ENCODE measurements at regions not wholly inside any gene's neighbourhood (a gene's known extent, or its start where the extent isn't known, plus 50 kb on each side); places are given as distances from the start of the nearest gene placed in this dataset.

- Mint-ChIP-seq H3K27ac (no peak overlapping the region), H3K9me3 (peaks cover 3 to 33% (median 20%) of the 10 kb centered on the region in 8 donors), H3K4me1 (no peaks in the 10 kb centered on the region), H3K4me3 (no peak overlapping the region), H3K36me3 (peaks cover 1 to 3% of the 10 kb centered on the region in 2 donors), H3K27me3 (peaks cover 7 to 9% of the 10 kb centered on the region in 2 donors)
- H3K9me3 ChIP-seq (ENCODE audit: control insufficient read depth in 1 of 2, low read length in 2 of 2), result no peaks in the 10 kb centered on the region
- no peaks in the 10 kb centered on the region for H3K27me3 ChIP-seq (ENCODE audit: insufficient read depth, low read length)
- H3K27ac ChIP-seq (ENCODE audit: low read depth, low read length), result no peak overlapping the region
- intact Hi-C loops (cut with micrococcal nuclease), result no loop called here
- H3K36me3 ChIP-seq (ENCODE audit: insufficient read depth, low read length), result no peaks in the 10 kb centered on the region
- ChIA-PET POLR2A (ENCODE audit: partially characterized antibody) (no interaction called here), CTCF (ENCODE audit: partially characterized antibody) (interaction anchor here (2.0 kb wide), 1 partner anchor 14 kb away, joined by 5 read pairs; no protein-coding TSS in a partner anchor)
- no peaks in the 10 kb centered on the region for H3K4me1 ChIP-seq (ENCODE audit: insufficient read depth, low read length)
- no peak for DNase-seq
- H3K4me3 ChIP-seq (ENCODE audit: low read length in 2 of 2), result no peak overlapping the region
Observed at GRCh38 chr16:27123795-27124409, 57.2 kb downstream of the C16orf82 start.

GRCh38 chr16:27127308-27127707, 60.6 kb downstream of the C16orf82 start:
- ChIA-PET POLR2A (ENCODE audit: partially characterized antibody) (interaction anchor here (1.2 kb wide), 1 partner anchor 9 kb away, joined by 3 read pairs; no protein-coding TSS in a partner anchor), CTCF (ENCODE audit: partially characterized antibody) (no interaction called here)

GRCh38 chr16:27129401-27129800, 62.7 kb downstream of the C16orf82 start:
- Histone ChIP-seq H3K27ac (ENCODE audit: low read depth, low read length) (no peak overlapping the region), H3K9me3 (ENCODE audit: control insufficient read depth in 1 of 2, low read length in 2 of 2) (no peaks in the 10 kb centered on the region), H3K27me3 (ENCODE audit: insufficient read depth, low read length) (no peaks in the 10 kb centered on the region), H3K4me1 (ENCODE audit: insufficient read depth, low read length) (no peaks in the 10 kb centered on the region), H3K36me3 (ENCODE audit: insufficient read depth, low read length) (no peaks in the 10 kb centered on the region), H3K4me3 (ENCODE audit: low read length in 2 of 2) (no peak overlapping the region)
- ChIA-PET CTCF (ENCODE audit: partially characterized antibody) (no interaction called here), POLR2A (ENCODE audit: partially characterized antibody) (no interaction called here)
- H3K4me1 Mint-ChIP-seq, result no peaks in the 10 kb centered on the region
- peaks cover 7 to 9% of the 10 kb centered on the region in 2 donors for H3K27me3 Mint-ChIP-seq
- no peak overlapping the region for H3K4me3 Mint-ChIP-seq
- H3K9me3 Mint-ChIP-seq, result peaks cover 0 to 31% (median 21%) of the 10 kb centered on the region in 8 donors
- DNase-seq, result no peak
- no peak overlapping the region for H3K27ac Mint-ChIP-seq
- intact Hi-C loops (cut with micrococcal nuclease), result no loop called here
- H3K36me3 Mint-ChIP-seq, result no peaks in the 10 kb centered on the region

More at GRCh38 chr16:27127308-27127707, 60.6 kb downstream of the C16orf82 start:
- H3K36me3 Mint-ChIP-seq, result no peaks in the 10 kb centered on the region
- no peaks in the 10 kb centered on the region for H3K36me3 ChIP-seq (ENCODE audit: insufficient read depth, low read length)
- no peaks in the 10 kb centered on the region for H3K4me1 Mint-ChIP-seq
- H3K27ac ChIP-seq (ENCODE audit: low read depth, low read length), result no peak overlapping the region
- no peak overlapping the region for H3K4me3 Mint-ChIP-seq
- no peak overlapping the region for H3K4me3 ChIP-seq (ENCODE audit: low read length in 2 of 2)
- H3K27me3 ChIP-seq (ENCODE audit: insufficient read depth, low read length), result no peaks in the 10 kb centered on the region
- no peak for DNase-seq
- intact Hi-C loops (cut with micrococcal nuclease), result no loop called here
- H3K9me3 Mint-ChIP-seq, result peaks cover 3 to 32% (median 18%) of the 10 kb centered on the region in 8 donors
- H3K27me3 Mint-ChIP-seq, result peaks cover 9 to 10% of the 10 kb centered on the region in 2 donors
- no peaks in the 10 kb centered on the region for H3K9me3 ChIP-seq (ENCODE audit: control insufficient read depth in 1 of 2, low read length in 2 of 2)
- no peak overlapping the region for H3K27ac Mint-ChIP-seq
- H3K4me1 ChIP-seq (ENCODE audit: insufficient read depth, low read length), result no peaks in the 10 kb centered on the region

GRCh38 chr16:27138257-27138656, 65.1 kb upstream of the KDM8 start:
- H3K4me3 ChIP-seq (ENCODE audit: low read length in 2 of 2), result no peak overlapping the region
- H3K27ac Mint-ChIP-seq, result peak overlapping the region in 5 of 7 donors; percentile 32 to 82 (median 75)
- peak overlapping the region in 1 of 8 donors; percentile 17 for H3K4me3 Mint-ChIP-seq
- CTCF ChIA-PET (ENCODE audit: partially characterized antibody), result no interaction called here
- H3K27me3 ChIP-seq (ENCODE audit: insufficient read depth, low read length), result no peaks in the 10 kb centered on the region
- H3K36me3 ChIP-seq (ENCODE audit: insufficient read depth, low read length), result no peaks in the 10 kb centered on the region
- peaks cover 3 to 7% (median 6%) of the 10 kb centered on the region in 4 donors for H3K4me1 Mint-ChIP-seq
- H3K27me3 Mint-ChIP-seq, result peaks cover 5 to 11% of the 10 kb centered on the region in 2 donors
- H3K36me3 Mint-ChIP-seq, result peaks cover 0 to 8% of the 10 kb centered on the region in 2 donors
- H3K4me1 ChIP-seq (ENCODE audit: insufficient read depth, low read length), result no peaks in the 10 kb centered on the region
- intact Hi-C loops (cut with micrococcal nuclease), result no loop called here
- H3K27ac ChIP-seq (ENCODE audit: low read depth, low read length), result no peak overlapping the region
- peaks cover 0 to 9% (median 4%) of the 10 kb centered on the region in 8 donors for H3K9me3 Mint-ChIP-seq
- DNase-seq, result no peak
- POLR2A ChIA-PET (ENCODE audit: partially characterized antibody), result no interaction called here
- H3K9me3 ChIP-seq (ENCODE audit: control insufficient read depth in 1 of 2, low read length in 2 of 2), result no peaks in the 10 kb centered on the region

- Histone ChIP-seq H3K36me3 (ENCODE audit: insufficient read depth, low read length) (no peaks in the 10 kb centered on the region), H3K27me3 (ENCODE audit: insufficient read depth, low read length) (no peaks in the 10 kb centered on the region), H3K4me3 (ENCODE audit: low read length in 2 of 2) (no peak overlapping the region), H3K27ac (ENCODE audit: low read depth, low read length) (no peak overlapping the region), H3K4me1 (ENCODE audit: insufficient read depth, low read length) (no peaks in the 10 kb centered on the region), H3K9me3 (ENCODE audit: control insufficient read depth in 1 of 2, low read length in 2 of 2) (no peaks in the 10 kb centered on the region)
- Mint-ChIP-seq H3K36me3 (no peaks in the 10 kb centered on the region), H3K27ac (no peak overlapping the region), H3K4me1 (no peaks in the 10 kb centered on the region), H3K4me3 (no peak overlapping the region), H3K9me3 (peaks cover 0 to 9% (median 4%) of the 10 kb centered on the region in 8 donors), H3K27me3 (peaks cover 8 to 12% of the 10 kb centered on the region in 2 donors)
- ChIA-PET POLR2A (ENCODE audit: partially characterized antibody) (no interaction called here), CTCF (ENCODE audit: partially characterized antibody) (interaction anchor here (1.0 to 19.0 kb wide), 4 partner anchors 9 to 35 kb away, joined by 3 to 415 read pairs (median 6); no protein-coding TSS in a partner anchor)
- intact Hi-C loops (cut with micrococcal nuclease), result no loop called here
- no peak for DNase-seq
Observed at GRCh38 chr16:27145630-27146029, 57.7 kb upstream of the KDM8 start.

- Histone ChIP-seq H3K9me3 (ENCODE audit: control insufficient read depth in 1 of 2, low read length in 2 of 2) (no peaks in the 10 kb centered on the region), H3K4me3 (ENCODE audit: low read length in 2 of 2) (no peak overlapping the region), H3K4me1 (ENCODE audit: insufficient read depth, low read length) (peaks cover 4% of the 10 kb centered on the region), H3K27me3 (ENCODE audit: insufficient read depth, low read length) (no peaks in the 10 kb centered on the region), H3K27ac (ENCODE audit: low read depth, low read length) (no peak overlapping the region), H3K36me3 (ENCODE audit: insufficient read depth, low read length) (no peaks in the 10 kb centered on the region)
- ChIA-PET POLR2A (ENCODE audit: partially characterized antibody) (no interaction called here), CTCF (ENCODE audit: partially characterized antibody) (interaction anchor here (19.0 kb wide), 1 partner anchor 23 kb away, joined by 415 read pairs; no protein-coding TSS in a partner anchor)
- no peak overlapping the region for H3K27ac Mint-ChIP-seq
- no peak overlapping the region for H3K4me3 Mint-ChIP-seq
- H3K9me3 Mint-ChIP-seq, result peaks cover 0 to 9% (median 4%) of the 10 kb centered on the region in 8 donors
- intact Hi-C loops (cut with micrococcal nuclease), result no loop called here
- peaks cover 0 to 12% of the 10 kb centered on the region in 2 donors for H3K27me3 Mint-ChIP-seq
- no peak for DNase-seq
- no peaks in the 10 kb centered on the region for H3K36me3 Mint-ChIP-seq
- peaks cover 2 to 6% (median 4%) of the 10 kb centered on the region in 4 donors for H3K4me1 Mint-ChIP-seq
Observed at GRCh38 chr16:27149986-27150385, 53.3 kb upstream of the KDM8 start.

GRCh38 chr16:27152121-27152520, 51.2 kb upstream of the KDM8 start:
- Mint-ChIP-seq H3K27me3 (peaks cover 0 to 2% of the 10 kb centered on the region in 2 donors), H3K4me3 (no peak overlapping the region), H3K9me3 (no peaks in the 10 kb centered on the region), H3K36me3 (no peaks in the 10 kb centered on the region), H3K27ac (peak overlapping the region in 2 of 7 donors; percentile 12 to 68), H3K4me1 (peaks cover 3 to 9% (median 5%) of the 10 kb centered on the region in 4 donors)
- Histone ChIP-seq H3K36me3 (ENCODE audit: insufficient read depth, low read length) (no peaks in the 10 kb centered on the region), H3K4me1 (ENCODE audit: insufficient read depth, low read length) (peaks cover 8% of the 10 kb centered on the region), H3K27ac (ENCODE audit: low read depth, low read length) (no peak overlapping the region), H3K9me3 (ENCODE audit: control insufficient read depth in 1 of 2, low read length in 2 of 2) (no peaks in the 10 kb centered on the region), H3K27me3 (ENCODE audit: insufficient read depth, low read length) (no peaks in the 10 kb centered on the region), H3K4me3 (ENCODE audit: low read length in 2 of 2) (no peak overlapping the region)
- DNase-seq, result no peak
- CTCF ChIA-PET (ENCODE audit: partially characterized antibody), result interaction anchor here (1.0 to 19.0 kb wide), 6 partner anchors 21 to 216 kb away, joined by 3 to 415 read pairs (median 6); no protein-coding TSS in a partner anchor
- intact Hi-C loops (cut with micrococcal nuclease), result no loop called here
- POLR2A ChIA-PET (ENCODE audit: partially characterized antibody), result interaction anchor here (1.6 to 1.8 kb wide), 2 partner anchors 17 to 216 kb away, joined by 4 to 5 read pairs; no protein-coding TSS in a partner anchor

Measured in CD4-positive, alpha-beta memory T cell (primary cell).